BJ (cell line): ENCODE measurements at regions not wholly inside any gene's neighbourhood (a gene's known extent, or its start where the extent isn't known, plus 50 kb on each side); places are given as distances from the start of the nearest gene placed in this dataset.
"Not testable (repeated sequence)": the region's sequence is repeated elsewhere in the genome, so short reads cannot be mapped to it uniquely, and the experiment has no call there.

Experiments
- CTCF ChIA-PET: fragments of 350-600 bp; formaldehyde crosslinking; extraction: SDS; loops from one replicate; lab custom pipeline; 2021; ENCODE audit warnings: antibody characterized with exemption, inconsistent platforms; lab: Yijun Ruan, JAX
- POLR2A ChIA-PET: fragments of 300-600 bp; sonication (Branson Sonifier 250); formaldehyde crosslinking; extraction: SDS; loops from one replicate; lab custom pipeline; 2021; ENCODE audit warnings: antibody characterized with exemption; lab: Charles Lee
- DNase-seq: peaks from one replicate; pipeline ENCODE4 v3.0.0-alpha.2; 2011; ENCODE audit warnings: low read depth
- H3K27me3 ChIP-seq: 2 replicates; pipeline ENCODE4 v1.6.0; 2011; ENCODE audit warnings: low read length; ENCODE audit not compliant: control insufficient read depth, insufficient read depth
- H3K36me3 ChIP-seq: 2 replicates; pipeline ENCODE4 v1.5.1; 2011; ENCODE audit warnings: low read length; ENCODE audit not compliant: control insufficient read depth, insufficient read depth
- H3K4me3 ChIP-seq: 2 replicates; pipeline ENCODE4 v1.5.1; 2011; ENCODE audit warnings: low read depth, mild to moderate bottlenecking, control low read depth, low read length
- TF ChIP-seq, protein P1 (sequence below): IDR thresholded peaks from 2 replicates; pipeline ENCODE4 v1.5.1; 2011; ENCODE audit warnings: low read depth, mild to moderate bottlenecking, control low read depth, inconsistent platforms, low read length, moderate library complexity; ENCODE audit not compliant: insufficient read depth

GRCh38 chr4:38414410-38414809, 249.6 kb upstream of the KLF3 start:
- ChIA-PET POLR2A (no interaction called here), CTCF (no interaction called here)
- TF ChIP-seq, protein P1, sequence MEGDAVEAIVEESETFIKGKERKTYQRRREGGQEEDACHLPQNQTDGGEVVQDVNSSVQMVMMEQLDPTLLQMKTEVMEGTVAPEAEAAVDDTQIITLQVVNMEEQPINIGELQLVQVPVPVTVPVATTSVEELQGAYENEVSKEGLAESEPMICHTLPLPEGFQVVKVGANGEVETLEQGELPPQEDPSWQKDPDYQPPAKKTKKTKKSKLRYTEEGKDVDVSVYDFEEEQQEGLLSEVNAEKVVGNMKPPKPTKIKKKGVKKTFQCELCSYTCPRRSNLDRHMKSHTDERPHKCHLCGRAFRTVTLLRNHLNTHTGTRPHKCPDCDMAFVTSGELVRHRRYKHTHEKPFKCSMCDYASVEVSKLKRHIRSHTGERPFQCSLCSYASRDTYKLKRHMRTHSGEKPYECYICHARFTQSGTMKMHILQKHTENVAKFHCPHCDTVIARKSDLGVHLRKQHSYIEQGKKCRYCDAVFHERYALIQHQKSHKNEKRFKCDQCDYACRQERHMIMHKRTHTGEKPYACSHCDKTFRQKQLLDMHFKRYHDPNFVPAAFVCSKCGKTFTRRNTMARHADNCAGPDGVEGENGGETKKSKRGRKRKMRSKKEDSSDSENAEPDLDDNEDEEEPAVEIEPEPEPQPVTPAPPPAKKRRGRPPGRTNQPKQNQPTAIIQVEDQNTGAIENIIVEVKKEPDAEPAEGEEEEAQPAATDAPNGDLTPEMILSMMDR, result no peak
- 0 out of 2 replicates have a peak, but pooled peaks cover 2% of the 10 kb centered on the region for H3K27me3 ChIP-seq
- no peak overlapping the region for H3K4me3 ChIP-seq
- no peaks in the 10 kb centered on the region for H3K36me3 ChIP-seq
- no peak for DNase-seq

- Histone ChIP-seq H3K36me3 (no peaks in the 10 kb centered on the region), H3K27me3 (0 out of 2 replicates have a peak, but pooled peaks cover 2% of the 10 kb centered on the region), H3K4me3 (no peak overlapping the region)
- ChIA-PET CTCF (no interaction called here), POLR2A (no interaction called here)
- no peak for DNase-seq
- TF ChIP-seq, protein P1, result no peak
These were observed 248.3 kb upstream of the KLF3 start for GRCh38 chr4:38415682-38416081.

DNA sequence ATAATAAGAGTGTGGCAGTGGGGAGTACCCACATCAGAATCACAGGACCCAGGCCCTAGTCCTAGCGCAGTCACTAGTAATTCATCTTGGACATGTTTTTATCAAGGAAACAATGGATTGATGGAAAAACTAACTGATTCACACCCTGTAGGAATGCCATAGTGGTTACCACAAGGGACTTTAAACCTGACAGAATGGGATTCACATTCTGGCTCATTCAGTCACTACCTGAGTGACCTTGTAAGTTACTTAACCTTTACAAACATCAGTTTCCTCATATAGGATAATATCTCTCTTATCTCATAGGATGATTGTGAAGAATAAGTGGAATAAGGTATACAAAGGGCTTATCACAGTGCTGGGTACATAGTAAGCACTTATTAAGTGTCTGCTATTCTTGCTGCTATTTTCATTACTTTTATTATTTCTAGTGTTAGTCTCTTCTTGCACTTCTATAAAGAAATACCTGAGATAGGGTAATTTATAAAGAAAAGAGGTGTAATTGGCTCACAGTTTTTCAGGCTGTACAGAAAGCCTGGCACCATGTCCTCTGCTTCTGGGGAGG, 247.5 kb upstream of the KLF3 start:
- no peak for DNase-seq
- CTCF ChIA-PET, result no interaction called here
- Histone ChIP-seq H3K36me3 (no peaks in the 10 kb centered on the region), H3K27me3 (0 out of 2 replicates have a peak, but pooled peaks cover 2% of the 10 kb centered on the region), H3K4me3 (no peak overlapping the region)
- POLR2A ChIA-PET, result no interaction called here
- TF ChIP-seq, protein P1, result no peak

DNA sequence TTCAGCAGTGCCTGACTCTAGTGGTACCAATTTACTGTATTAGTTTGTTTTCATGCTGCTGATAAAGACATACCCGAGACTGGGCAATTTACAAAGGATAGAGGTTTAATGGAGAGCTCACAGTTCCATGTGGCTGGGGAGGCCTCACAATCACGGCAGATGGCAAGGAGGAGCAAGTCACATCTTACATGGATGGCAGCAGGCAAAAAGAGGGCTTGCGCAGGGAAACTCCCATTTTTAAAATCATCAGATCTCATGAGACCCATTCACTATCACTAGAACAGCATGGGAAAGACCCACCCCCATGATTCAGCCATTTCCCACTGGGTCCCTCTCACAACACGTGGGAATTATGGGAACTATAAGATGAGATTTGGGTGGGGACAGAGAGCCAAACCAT, 243.7 kb upstream of the KLF3 start:
- H3K4me3 ChIP-seq, H3K27me3 ChIP-seq, DNase-seq, H3K36me3 ChIP-seq, CTCF ChIA-PET, POLR2A ChIA-PET: not testable (repeated sequence)

DNA sequence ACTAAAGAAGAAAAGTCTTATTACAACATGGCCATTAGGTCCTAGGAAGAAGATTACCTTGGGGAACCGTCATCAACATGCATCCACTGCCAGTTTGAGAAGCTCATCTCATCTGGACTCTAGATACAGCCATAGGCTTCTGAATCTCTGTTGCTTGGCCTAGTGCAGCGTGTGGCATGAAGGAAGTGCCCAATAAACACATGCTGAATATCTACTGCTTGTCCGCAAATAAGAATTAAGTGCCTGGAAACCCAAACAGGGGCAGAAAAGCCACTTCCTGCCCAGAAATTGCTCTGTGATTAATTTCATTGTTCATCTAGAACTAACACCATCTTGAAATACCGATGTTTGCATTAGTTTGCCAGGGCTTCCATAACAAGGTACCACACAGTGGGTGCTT, 241.1 kb upstream of the KLF3 start:
- CTCF ChIA-PET, result no interaction called here
- H3K27me3 ChIP-seq, result peaks cover 3% of the 10 kb centered on the region; the same call in 1 of the 2 replicates
- no peak for DNase-seq
- H3K36me3 ChIP-seq, result no peaks in the 10 kb centered on the region
- no peak overlapping the region for H3K4me3 ChIP-seq
- POLR2A ChIA-PET, result no interaction called here
- TF ChIP-seq, protein P1, result no peak
